ENCODE measurements at regions not wholly inside any gene's neighbourhood (a gene's known extent, or its start where the extent isn't known, plus 50 kb on each side); places are given as distances from the start of the nearest gene placed in this dataset.

DNA sequence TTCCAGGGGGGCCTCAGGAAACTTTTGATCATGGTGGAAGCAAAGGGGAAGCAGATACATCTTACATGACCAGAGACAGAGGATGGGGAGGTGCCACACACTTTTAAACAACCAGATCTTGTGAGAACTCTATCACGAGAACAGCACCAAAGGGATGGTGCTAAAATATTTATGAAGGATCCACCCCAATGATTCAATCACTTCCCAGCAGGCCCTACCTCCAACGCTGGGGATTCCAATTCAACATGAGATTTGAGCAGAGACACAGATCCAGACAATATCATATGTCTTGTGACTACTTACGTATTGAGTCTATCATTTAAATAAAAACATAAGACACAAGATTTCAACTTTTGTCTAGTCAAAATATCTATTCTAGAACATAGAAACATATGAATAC, 351.9 kb downstream of the EPM2A start:
- POLR2A ChIA-PET = no interaction called here
- intact Hi-C loops (cut with DNase I, micrococcal nuclease) = no loop called here
- H3K27me3 ChIP-seq (ENCODE audit: control insufficient read depth in 1 of 2, insufficient read depth in 2 of 2, low read length in 2 of 2) = no peaks in the 10 kb centered on the region
- Mint-ChIP-seq H3K27ac (no peak overlapping the region), H3K4me3 (no peak overlapping the region), H3K4me1 (ENCODE audit: low read depth) (no peaks in the 10 kb centered on the region), H3K36me3 (ENCODE audit: low read depth) (no peaks in the 10 kb centered on the region), H3K27me3 (no peaks in the 10 kb centered on the region), H3K9me3 (no peaks in the 10 kb centered on the region)
- peaks cover 0 to 2% of the 10 kb centered on the region in 2 experiments for H3K9me3 ChIP-seq (ENCODE audit: control insufficient read depth in 1 of 2, insufficient read depth in 1 of 2, low read length in 2 of 2)
- ATAC-seq (ENCODE audit: poor library complexity) = no peak
- H3K27ac ChIP-seq (ENCODE audit: low read depth in 1 of 2, low read length in 2 of 2) = no peak overlapping the region
- no peaks in the 10 kb centered on the region for H3K4me1 ChIP-seq (ENCODE audit: insufficient read depth, low read length)
- CTCF ChIA-PET = no interaction called here
- no peak for DNase-seq
- H3K4me3 ChIP-seq (ENCODE audit: low read length) = no peak overlapping the region
- H3K36me3 ChIP-seq (ENCODE audit: insufficient read depth, low read length) = no peaks in the 10 kb centered on the region
- TF ChIP-seq, protein P1, sequence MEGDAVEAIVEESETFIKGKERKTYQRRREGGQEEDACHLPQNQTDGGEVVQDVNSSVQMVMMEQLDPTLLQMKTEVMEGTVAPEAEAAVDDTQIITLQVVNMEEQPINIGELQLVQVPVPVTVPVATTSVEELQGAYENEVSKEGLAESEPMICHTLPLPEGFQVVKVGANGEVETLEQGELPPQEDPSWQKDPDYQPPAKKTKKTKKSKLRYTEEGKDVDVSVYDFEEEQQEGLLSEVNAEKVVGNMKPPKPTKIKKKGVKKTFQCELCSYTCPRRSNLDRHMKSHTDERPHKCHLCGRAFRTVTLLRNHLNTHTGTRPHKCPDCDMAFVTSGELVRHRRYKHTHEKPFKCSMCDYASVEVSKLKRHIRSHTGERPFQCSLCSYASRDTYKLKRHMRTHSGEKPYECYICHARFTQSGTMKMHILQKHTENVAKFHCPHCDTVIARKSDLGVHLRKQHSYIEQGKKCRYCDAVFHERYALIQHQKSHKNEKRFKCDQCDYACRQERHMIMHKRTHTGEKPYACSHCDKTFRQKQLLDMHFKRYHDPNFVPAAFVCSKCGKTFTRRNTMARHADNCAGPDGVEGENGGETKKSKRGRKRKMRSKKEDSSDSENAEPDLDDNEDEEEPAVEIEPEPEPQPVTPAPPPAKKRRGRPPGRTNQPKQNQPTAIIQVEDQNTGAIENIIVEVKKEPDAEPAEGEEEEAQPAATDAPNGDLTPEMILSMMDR (IDR thresholded peaks at IDR 0.05) = no peak

DNA sequence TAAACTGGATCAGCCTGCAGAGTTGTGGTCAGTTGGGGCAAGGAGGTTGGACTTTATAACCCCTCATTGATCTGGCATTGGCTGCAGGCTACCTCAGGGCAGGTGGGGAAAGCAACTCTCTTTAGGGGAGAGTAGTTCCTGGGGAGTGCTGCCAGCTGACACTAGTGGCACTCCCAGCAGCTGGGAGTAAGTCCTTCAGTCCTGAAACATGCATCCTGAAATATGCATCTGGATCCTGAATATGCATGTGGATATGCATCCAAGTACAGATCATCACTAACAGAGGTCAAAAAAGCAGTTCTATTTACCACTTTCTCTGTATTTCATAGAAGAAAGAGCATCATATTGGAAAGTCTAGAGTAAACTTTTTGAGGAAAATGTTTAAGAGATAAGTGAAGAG, 350.8 kb downstream of the EPM2A start:
- ATAC-seq (ENCODE audit: poor library complexity) (no peak), DNase-seq (no peak)
- no peaks in the 10 kb centered on the region for H3K9me3 Mint-ChIP-seq
- H3K27me3 Mint-ChIP-seq = no peaks in the 10 kb centered on the region
- H3K4me1 Mint-ChIP-seq (ENCODE audit: low read depth) = no peaks in the 10 kb centered on the region
- no peaks in the 10 kb centered on the region for H3K4me1 ChIP-seq (ENCODE audit: insufficient read depth, low read length)
- no peaks in the 10 kb centered on the region for H3K36me3 Mint-ChIP-seq (ENCODE audit: low read depth)
- no peaks in the 10 kb centered on the region for H3K27me3 ChIP-seq (ENCODE audit: control insufficient read depth in 1 of 2, insufficient read depth in 2 of 2, low read length in 2 of 2)
- TF ChIP-seq, protein P1 (IDR thresholded peaks at IDR 0.05) = no peak
- intact Hi-C loops (cut with DNase I, micrococcal nuclease) = no loop called here
- CTCF ChIA-PET = no interaction called here
- H3K4me3 Mint-ChIP-seq = no peak overlapping the region
- POLR2A ChIA-PET = no interaction called here
- H3K27ac ChIP-seq (ENCODE audit: low read depth in 1 of 2, low read length in 2 of 2) = no peak overlapping the region
- no peaks in the 10 kb centered on the region for H3K9me3 ChIP-seq (ENCODE audit: control insufficient read depth in 1 of 2, insufficient read depth in 1 of 2, low read length in 2 of 2)
- H3K4me3 ChIP-seq (ENCODE audit: low read length) = no peak overlapping the region
- H3K27ac Mint-ChIP-seq = no peak overlapping the region
- no peaks in the 10 kb centered on the region for H3K36me3 ChIP-seq (ENCODE audit: insufficient read depth, low read length)

DNA sequence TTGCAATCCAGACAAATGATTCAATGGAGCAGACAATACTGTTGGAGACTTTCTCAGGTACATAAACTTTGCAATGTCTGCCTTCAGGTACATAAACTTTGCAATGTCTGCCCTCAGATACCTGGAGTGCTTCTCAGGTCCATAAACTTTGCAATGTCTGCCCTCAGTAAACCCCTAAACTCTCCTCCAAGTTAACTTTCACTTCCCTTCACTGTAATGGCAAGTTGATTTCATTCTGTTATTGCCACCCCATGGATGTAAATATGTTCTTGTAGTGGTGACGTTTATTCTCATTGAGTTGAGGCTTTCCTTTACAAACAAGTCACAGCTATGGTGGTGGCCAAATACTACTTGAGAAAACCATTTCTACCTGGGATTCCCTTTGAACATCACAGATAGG, 338.8 kb downstream of the EPM2A start:
- no peak overlapping the region for H3K4me3 Mint-ChIP-seq
- no peak overlapping the region for H3K4me3 ChIP-seq (ENCODE audit: low read length)
- no peaks in the 10 kb centered on the region for H3K36me3 ChIP-seq (ENCODE audit: insufficient read depth, low read length)
- H3K9me3 Mint-ChIP-seq = no peaks in the 10 kb centered on the region
- H3K27ac Mint-ChIP-seq = no peak overlapping the region
- intact Hi-C loops (cut with DNase I, micrococcal nuclease) = no loop called here
- peaks cover 4% of the 10 kb centered on the region for H3K27me3 Mint-ChIP-seq
- ATAC-seq (ENCODE audit: poor library complexity) (no peak), DNase-seq (no peak)
- no peaks in the 10 kb centered on the region for H3K4me1 ChIP-seq (ENCODE audit: insufficient read depth, low read length)
- no peaks in the 10 kb centered on the region for H3K4me1 Mint-ChIP-seq (ENCODE audit: low read depth)
- CTCF ChIA-PET = no interaction called here
- no peaks in the 10 kb centered on the region for H3K9me3 ChIP-seq (ENCODE audit: control insufficient read depth in 1 of 2, insufficient read depth in 1 of 2, low read length in 2 of 2)
- H3K27ac ChIP-seq (ENCODE audit: low read depth in 1 of 2, low read length in 2 of 2) = no peak overlapping the region
- H3K27me3 ChIP-seq (ENCODE audit: control insufficient read depth in 1 of 2, insufficient read depth in 2 of 2, low read length in 2 of 2) = no peaks in the 10 kb centered on the region
- TF ChIP-seq, protein P1 (IDR thresholded peaks at IDR 0.05) = no peak
- H3K36me3 Mint-ChIP-seq (ENCODE audit: low read depth) = no peaks in the 10 kb centered on the region
- POLR2A ChIA-PET = no interaction called here

Data from CD4-positive, alpha-beta T cell (primary cell).